GM18861 (cell line): ENCODE measurements at regions not wholly inside any gene's neighbourhood (a gene's known extent, or its start where the extent isn't known, plus 50 kb on each side); places are given as distances from the start of the nearest gene placed in this dataset.
A peak's percentile ranks its signal among the peaks of the same experiment; 100 is the strongest.

Source experiments
- ATAC-seq: cut with Tn5 transposase; IDR thresholded peaks from one replicate; pipeline ENCODE4 v1.9.1; 2021; ENCODE audit not compliant: unreplicated experiment

DNA sequence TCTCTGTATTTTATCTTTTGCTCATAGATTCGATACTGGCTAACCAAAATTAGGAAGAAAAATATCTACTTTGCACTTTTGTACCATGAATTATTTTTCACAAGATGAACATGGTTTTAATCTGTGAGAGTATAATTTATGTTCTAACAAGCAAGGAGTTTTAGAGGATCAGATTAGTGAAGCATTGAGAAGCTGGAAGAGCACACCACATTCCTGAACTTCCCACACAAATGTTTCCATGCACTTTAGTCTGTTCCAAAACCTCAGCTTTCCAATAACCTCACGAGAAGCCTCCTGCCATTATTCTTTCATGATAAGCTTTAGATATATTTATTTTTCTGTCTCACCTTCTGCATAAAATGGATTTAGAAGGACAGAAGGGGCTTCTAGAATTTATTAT, 98.7 kb upstream of the MPDZ start:
- no peak for ATAC-seq

- no peak for ATAC-seq
Measured at GRCh38 chr9:13377171-13377925, 97.9 kb upstream of the MPDZ start.

GRCh38 chr9:13372510-13372909, 93.0 kb upstream of the MPDZ start:
- ATAC-seq: no peak

- ATAC-seq: no peak
Measured at GRCh38 chr9:13369431-13369830, 89.9 kb upstream of the MPDZ start.

DNA sequence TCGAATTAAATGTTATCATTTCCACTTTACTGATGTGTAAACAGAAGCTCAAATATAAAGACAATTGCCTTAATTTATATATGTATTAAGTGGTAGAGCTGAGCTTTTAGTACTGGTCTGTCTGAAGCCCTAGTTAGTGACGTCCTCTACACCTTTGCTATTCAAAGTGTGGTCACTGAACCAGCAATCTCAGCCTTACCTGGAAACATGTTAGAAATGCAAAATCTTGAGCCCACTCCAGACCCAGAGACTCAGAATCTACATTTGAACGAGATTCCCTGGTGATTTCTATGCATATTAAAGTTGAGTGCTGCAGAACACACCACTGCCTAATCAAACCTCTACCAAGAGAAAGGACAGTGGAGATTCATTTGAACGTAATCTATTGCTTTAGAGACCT, 88.3 kb upstream of the MPDZ start:
- no peak for ATAC-seq

DNA sequence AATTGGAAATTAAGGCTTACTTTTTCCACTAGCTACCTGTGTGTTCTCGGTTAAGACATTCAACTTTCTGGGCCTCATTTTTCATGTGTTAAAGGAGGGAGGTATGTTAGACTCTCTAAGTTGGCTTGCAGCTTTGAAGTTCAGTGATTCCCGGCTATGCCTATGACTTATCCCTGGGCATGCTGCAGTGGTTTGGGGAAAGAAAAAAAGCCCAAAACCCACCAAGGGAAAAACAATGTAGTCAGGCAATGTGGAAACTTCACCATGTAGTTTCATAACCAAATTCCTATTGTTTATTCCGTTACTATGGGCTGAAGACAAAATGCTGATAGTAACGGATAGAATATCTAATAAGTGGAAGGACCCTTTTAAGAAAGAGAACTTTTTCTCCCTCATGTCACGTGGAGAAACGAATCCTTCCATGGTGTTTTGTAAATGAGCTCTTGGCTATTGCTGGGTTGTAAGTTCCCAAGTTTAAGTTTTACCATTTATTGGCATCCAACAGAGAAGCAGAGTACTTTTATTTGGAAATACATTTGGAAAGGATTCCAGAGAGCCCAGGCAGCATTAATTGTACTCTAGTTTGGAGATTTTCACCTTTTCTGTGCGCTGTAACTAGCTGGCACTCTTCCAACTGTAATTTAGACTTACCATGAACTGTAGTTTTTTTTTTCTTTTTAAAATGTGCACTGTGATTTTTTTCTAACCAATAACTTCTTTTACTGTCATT, 84.9 kb upstream of the MPDZ start:
- no peak for ATAC-seq

- no peak for ATAC-seq
Measured at GRCh38 chr9:13361076-13361475, 81.6 kb upstream of the MPDZ start.

DNA sequence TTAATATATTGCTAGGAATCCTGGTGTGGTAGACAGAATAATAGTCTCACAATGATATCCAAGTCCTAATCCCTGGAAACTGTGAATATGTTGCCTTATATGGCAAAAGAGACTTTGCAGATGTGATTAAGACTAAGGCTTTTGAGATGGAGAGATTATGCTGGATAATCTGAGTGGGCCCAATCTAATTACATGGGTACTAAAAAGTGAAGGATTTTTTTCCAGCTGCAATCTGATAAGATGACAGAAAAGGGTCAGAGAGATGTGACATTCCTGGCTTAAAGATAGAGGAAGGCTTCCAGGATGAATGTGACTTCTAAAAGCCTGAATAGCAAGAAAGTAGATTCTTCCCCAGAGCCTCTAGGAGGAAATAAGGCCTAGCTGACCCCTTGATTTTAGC, 80.7 kb upstream of the MPDZ start:
- ATAC-seq: no peak

DNA sequence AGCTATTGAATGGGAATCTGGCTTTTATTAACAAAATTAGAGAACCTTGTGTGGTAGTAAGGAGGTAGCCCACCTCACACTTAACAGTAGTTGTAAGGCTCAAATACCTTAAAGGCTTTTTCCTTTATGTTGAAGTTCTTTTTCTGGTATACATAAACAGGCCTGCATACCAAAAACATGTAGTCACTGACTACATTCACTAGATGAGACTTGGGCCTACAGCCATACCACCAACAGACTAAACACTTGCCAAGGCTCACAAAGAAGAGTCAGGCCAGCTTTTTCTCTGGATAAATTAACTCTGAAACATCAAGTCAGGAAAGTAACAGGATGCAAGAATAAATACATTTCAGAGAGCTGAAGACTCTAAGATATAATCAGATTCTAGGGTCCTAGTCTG, 78.6 kb upstream of the MPDZ start:
- ATAC-seq: no peak

- no peak for ATAC-seq
Measured at GRCh38 chr9:13354733-13355132, 75.2 kb upstream of the MPDZ start.

GRCh38 chr9:13352451-13352979, 73.0 kb upstream of the MPDZ start:
- ATAC-seq: peak; percentile 59

DNA sequence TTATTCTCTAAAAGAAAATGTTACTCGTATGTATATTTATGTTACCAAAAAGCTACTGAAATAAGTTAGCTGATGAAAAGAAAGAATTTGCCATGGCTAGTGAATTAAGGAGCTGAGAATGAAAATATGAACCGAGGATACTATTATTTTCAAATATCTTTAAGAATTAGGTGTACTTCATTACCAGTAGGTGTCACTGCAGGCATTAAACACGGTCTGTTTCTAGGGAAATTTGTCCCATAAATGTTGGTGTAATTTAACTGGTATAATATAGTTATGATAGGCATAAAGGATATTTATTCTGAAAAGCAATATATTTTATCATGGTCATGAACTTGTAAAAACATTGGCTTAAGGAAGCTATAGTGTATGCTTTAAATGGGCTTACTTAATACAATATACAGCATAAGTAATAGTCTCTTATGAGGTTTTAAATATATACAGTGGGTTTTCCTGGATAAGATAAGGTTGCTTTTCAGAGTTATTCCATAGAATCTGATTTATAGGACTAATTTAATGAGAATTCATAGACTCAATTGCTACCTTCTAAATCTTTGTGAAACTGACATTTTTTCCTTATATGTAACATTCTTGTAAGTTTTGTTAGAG, 72.4 kb upstream of the MPDZ start:
- no peak for ATAC-seq

GRCh38 chr9:13332571-13332970, 53.1 kb upstream of the MPDZ start:
- ATAC-seq: no peak

GRCh38 chr9:13331320-13331719, 51.8 kb upstream of the MPDZ start:
- ATAC-seq: no peak

DNA sequence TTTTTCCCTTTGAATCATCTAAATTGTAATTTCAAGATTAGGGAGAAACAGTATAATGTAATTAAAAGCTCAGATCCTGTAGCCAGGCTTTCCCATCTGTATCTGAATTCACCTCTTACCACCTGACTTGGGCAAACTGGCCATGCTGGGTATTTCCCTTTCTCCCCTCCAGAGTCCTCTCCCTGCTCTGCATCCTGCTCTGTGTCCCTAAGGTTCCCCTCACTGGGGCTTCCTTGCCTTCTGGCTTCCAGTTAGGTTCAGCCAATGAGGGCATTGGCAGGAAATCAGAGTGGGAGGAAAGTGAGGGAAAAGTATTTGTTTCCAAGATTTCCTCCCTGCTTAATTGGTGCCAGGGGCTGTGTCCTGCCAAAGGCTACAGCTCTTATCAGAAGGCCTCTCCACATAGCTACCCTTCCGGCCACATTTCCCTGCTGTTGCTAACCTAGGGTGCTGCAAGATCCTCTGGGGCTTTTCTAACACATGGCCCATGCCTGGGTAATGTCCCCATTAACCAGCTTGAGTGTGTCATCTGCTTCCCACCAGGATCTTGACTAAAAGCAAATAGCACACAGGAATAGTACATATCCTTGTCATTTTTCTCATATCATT, 51.0 kb upstream of the MPDZ start:
- ATAC-seq: no peak
